HepG2 (cell line): ENCODE measurements at regions not wholly inside any gene's neighbourhood (a gene's known extent, or its start where the extent isn't known, plus 50 kb on each side); places are given as distances from the start of the nearest gene placed in this dataset.

Source experiments
- FOXJ3 ChIP-seq: sonication (generic); formaldehyde crosslinking; IDR thresholded peaks from 2 replicates; pipeline ENCODE4 v1.4.0; 2020; ENCODE audit warnings: missing genetic modification reagents, mild to moderate bottlenecking, borderline replicate concordance
- KLF16 ChIP-seq, 2 experiments: sonication (generic) in 1 of 2; formaldehyde crosslinking in 1 of 2; IDR thresholded peaks; 2 replicates each; pipeline versions ENCODE4 v1.6.1 to v1.8.0; 2016 to 2023; ENCODE audit warnings: missing genetic modification reagents in 2 of 2, missing compliant biosample characterization in 1 of 2
- MAFK ChIP-seq, 2 experiments: IDR thresholded peaks in 1 of 2; conservative IDR thresholded peaks in 1 of 2; 2 replicates each; pipeline ENCODE4 v1.6.1; 2011; ENCODE audit warnings: improper control_type of control experiment in 2 of 2, low read length in 2 of 2
- RAD21 ChIP-seq: fragments of 450-650 bp; formaldehyde crosslinking; IDR thresholded peaks from 2 replicates; pipeline ENCODE4 v1.5.0; 2020; ENCODE audit warnings: mild to moderate bottlenecking
- RAD51 ChIP-seq: fragments of 450-650 bp; IDR thresholded peaks from 2 replicates; pipeline ENCODE4 v1.6.1; 2016; ENCODE audit warnings: borderline replicate concordance
- SP1 ChIP-seq, 2 experiments: fragments of 450-650 bp in 1 of 2; sonication (generic) in 1 of 2; formaldehyde crosslinking in 1 of 2; IDR thresholded peaks; 2 replicates each; pipeline versions ENCODE4 v1.4.0 to v1.6.1; 2016 to 2020; ENCODE audit warnings: missing genetic modification reagents in 1 of 2
- TARDBP ChIP-seq: sonication (generic); formaldehyde crosslinking; IDR thresholded peaks from 2 replicates; pipeline ENCODE4 v1.8.0; 2022; ENCODE audit warnings: mild to moderate bottlenecking, missing genetic modification reagents
- ZNF737 ChIP-seq: sonication (generic); formaldehyde crosslinking; IDR thresholded peaks from 2 replicates; pipeline ENCODE4 v1.5.0; 2020; ENCODE audit warnings: missing genetic modification reagents, mild to moderate bottlenecking, borderline replicate concordance
- TF ChIP-seq, protein P1 (sequence below), 2 experiments: sonication (generic) in 1 of 2; formaldehyde crosslinking in 1 of 2; IDR thresholded peaks; 2 replicates each; pipeline versions ENCODE4 v1.5.1 to v1.6.1; 2011 to 2020; ENCODE audit warnings: borderline replicate concordance in 1 of 2, low read depth in 1 of 2, low read length in 1 of 2, mild to moderate bottlenecking in 1 of 2, missing genetic modification reagents in 1 of 2, moderate library complexity in 1 of 2

DNA sequence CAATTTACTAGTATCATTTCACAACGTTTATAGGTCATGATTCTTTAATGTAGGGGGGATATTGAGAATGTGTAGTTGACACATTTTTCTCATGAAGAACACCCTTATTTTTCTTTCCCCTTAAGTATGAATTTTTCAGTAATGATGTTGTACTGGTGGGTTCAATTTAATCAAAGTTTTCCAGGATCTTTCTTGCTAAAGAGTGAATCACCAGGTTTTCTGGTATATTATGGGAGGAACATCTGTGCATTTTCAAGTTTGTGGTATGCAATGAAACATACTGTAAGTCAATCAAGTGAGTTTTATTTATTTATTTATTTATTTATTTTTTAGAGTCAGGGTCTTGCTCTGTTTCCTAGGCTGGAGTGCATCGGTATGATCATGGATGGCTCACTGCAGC lies 221.2 kb upstream of the PTGFR start:
- TF ChIP-seq, protein P1, sequence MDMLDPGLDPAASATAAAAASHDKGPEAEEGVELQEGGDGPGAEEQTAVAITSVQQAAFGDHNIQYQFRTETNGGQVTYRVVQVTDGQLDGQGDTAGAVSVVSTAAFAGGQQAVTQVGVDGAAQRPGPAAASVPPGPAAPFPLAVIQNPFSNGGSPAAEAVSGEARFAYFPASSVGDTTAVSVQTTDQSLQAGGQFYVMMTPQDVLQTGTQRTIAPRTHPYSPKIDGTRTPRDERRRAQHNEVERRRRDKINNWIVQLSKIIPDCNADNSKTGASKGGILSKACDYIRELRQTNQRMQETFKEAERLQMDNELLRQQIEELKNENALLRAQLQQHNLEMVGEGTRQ (IDR thresholded peaks at IDR 0.05; ENCODE audit: low read depth, low read length) = no peak
- TF ChIP-seq, protein P1 (CRISPR knock-in tag; IDR thresholded peaks at IDR 0.05; ENCODE audit: borderline replicate concordance) = no peak
- no peak for TF ChIP-seq SP1 (IDR thresholded peaks at IDR 0.05)
- no peak for TF ChIP-seq SP1 (CRISPR knock-in tag; IDR thresholded peaks at IDR 0.05)
- TF ChIP-seq MAFK (conservative IDR thresholded peaks at IDR 0.05 in 1 of 2, IDR thresholded peaks at IDR 0.05 in 1 of 2; ENCODE audit: low read length in 2 of 2) = no peak
- no peak for TF ChIP-seq KLF16 (CRISPR knock-in tag; IDR thresholded peaks at IDR 0.05)
- TF ChIP-seq TARDBP (CRISPR knock-in tag) = no peak
- TF ChIP-seq RAD21 (CRISPR knock-in tag) = no peak
- no peak for TF ChIP-seq ZNF737 (CRISPR knock-in tag)
- no peak for TF ChIP-seq RAD51
- TF ChIP-seq FOXJ3 (CRISPR knock-in tag) = no peak
